Glomerular endothelial cell (primary cell): ENCODE measurements at regions not wholly inside any gene's neighbourhood (a gene's known extent, or its start where the extent isn't known, plus 50 kb on each side); places are given as distances from the start of the nearest gene placed in this dataset.

Experiments used
- DNase-seq: peaks from one replicate; pipeline ENCODE4 v3.0.0-alpha.2; 2011; ENCODE audit warnings: low read depth, low spot score; ENCODE audit errors: extremely low read depth

- DNase-seq, result no peak
These were observed 219.5 kb upstream of the TANK start for GRCh38 chr2:160940699-160941098.

- no peak for DNase-seq
These were observed 218.9 kb upstream of the TANK start for GRCh38 chr2:160941290-160941846.

DNA sequence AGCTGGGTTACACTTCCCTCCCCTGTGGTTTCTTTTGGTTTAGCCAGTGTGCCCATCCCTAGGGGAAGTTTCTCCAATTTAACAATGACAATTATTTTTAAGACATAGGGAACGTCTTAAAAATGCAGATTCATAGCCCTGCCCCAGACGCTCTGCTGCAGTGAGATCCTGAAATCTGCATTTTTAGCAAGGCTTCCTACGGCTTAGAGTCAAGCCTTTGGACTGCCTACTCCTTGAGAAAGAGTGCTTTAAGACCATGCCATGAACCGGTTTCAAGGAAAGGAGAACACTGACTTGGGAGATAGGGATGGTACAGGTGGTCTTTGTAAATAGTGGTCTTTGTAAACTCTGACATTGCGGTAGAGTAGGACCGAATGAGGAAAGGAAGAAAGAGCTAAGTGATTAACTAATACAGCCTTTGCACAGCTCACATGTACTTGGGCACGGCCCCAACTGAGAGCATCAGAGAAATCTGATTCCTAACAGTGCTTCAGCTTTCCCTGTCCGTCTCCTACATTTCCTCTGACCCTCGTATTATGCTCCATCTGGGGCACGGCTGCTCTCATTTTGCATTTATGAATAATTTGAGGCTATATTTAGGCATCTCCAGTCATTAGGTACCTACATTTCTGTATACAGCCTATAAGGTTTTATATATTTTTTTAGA, 217.6 kb upstream of the TANK start:
- no peak for DNase-seq

GRCh38 chr2:160943414-160943813, 216.8 kb upstream of the TANK start:
- no peak for DNase-seq

GRCh38 chr2:160952464-160953254, 207.6 kb upstream of the TANK start:
- DNase-seq, result no peak

GRCh38 chr2:160955578-160955977, 204.7 kb upstream of the TANK start:
- no peak for DNase-seq

DNA sequence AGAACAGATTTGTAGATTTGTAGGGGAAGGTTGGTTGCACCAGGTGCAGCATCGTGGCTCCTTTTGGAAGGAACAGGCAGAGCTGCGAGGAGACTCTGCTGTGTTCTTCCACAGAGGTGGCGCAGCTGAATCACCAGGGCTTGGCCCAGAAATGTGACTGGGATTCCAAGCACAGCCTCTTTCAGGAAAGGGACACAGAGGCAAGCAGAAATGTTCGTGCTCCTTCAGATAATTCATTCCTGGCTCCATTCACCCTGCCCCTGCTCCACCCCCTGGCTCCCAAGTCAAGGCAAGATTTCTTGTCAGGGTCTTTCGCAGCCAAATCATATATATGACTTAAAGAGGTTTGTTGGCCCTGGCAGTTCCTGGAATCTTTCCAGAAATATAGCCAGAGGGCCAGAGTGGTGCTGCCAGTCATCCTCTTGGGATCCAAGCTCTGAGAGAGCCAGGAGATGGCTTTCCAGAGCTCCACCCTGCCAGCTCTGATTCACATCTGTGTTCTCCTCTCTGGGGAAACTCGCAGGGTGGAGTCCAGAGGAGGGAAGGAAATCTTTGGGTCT, 203.9 kb upstream of the TANK start:
- no peak for DNase-seq

DNA sequence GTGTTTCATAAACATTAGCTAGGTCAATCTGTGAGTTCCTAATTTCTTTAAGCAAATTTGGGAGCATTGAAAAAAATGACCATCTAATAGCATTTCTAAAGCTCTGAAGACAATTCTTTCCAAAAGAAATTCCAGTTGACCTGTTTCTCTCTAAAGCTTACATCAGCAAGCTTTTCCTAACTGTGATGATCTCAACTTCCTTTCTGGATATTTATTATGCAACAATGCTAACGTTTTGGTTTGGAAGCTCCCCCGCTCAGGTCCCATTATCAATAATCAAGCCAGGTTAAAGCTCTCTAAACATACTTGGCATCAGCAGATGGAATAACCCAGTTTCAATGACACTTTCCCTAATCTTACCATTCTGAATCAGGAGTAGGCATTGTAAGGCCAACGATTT, 196.3 kb upstream of the TANK start:
- DNase-seq, result no peak

GRCh38 chr2:160967523-160967922, 192.7 kb upstream of the TANK start:
- no peak for DNase-seq

- no peak for DNase-seq
These were observed 192.0 kb upstream of the TANK start for GRCh38 chr2:160968183-160968582.

GRCh38 chr2:160970052-160970965, 189.9 kb upstream of the TANK start:
- peak; percentile 82 for DNase-seq

- DNase-seq, result no peak
These were observed 186.2 kb upstream of the TANK start for GRCh38 chr2:160973991-160974390.

DNA sequence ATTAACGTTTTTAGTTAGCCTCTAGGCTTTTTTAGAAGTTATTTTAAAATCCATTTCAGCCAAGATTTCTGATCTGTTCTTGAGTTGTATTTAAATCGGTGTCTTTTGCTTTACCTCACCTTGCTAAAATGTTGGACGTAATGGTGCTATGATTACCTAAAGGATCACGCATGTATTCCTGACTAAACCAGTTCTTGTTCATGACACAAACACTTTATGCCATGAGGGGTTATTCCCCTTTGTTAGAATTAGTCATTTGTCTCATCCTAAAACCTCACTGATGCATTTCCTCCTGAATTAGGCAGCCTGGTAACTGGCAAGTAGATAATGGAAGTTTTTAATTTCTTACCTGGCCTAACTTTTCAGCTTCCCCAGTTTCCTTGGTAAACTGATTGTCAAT, 185.4 kb upstream of the TANK start:
- no peak for DNase-seq

- no peak for DNase-seq
These were observed 183.4 kb upstream of the TANK start for GRCh38 chr2:160976797-160977196.

DNA sequence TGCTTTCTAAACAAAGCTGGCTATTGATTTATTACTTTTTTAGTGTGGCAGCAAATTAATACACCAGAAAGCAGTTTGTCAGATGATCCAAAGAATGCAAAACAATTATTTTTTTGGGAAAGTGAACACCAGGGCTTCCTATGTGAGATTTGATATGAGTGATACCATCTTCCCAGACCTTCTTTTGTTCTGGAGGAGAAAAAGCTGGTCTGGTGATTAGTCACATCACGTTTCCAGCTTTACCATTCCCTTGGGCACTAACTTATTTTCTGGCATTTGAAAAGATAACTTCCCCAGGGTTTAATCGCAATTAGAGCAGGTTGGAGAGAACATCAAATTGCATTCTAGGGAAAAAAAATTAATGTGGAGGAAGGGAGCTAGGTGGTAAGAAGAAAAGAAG, 182.9 kb upstream of the TANK start:
- DNase-seq, result no peak

DNA sequence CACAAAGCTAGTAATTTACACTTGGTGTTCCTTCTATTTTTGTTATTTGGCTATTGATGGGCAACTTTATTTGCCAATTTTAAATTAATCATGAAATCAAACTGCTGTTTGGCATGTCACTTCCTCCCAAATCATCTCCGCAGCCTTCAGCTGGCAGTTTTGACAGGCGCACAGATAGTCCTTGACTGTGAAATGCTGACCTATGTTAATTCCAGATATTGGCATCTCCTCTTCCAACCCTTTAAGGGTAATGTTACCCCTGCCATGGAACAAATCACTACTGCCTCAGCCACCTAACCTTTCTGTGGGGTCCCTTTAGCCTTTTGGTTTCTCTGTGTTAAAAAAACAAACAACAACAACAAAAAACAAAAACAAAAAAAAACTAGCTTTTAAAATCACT, 182.4 kb upstream of the TANK start:
- DNase-seq, result no peak

GRCh38 chr2:160984426-160985077, 175.7 kb upstream of the TANK start:
- DNase-seq, result no peak

DNA sequence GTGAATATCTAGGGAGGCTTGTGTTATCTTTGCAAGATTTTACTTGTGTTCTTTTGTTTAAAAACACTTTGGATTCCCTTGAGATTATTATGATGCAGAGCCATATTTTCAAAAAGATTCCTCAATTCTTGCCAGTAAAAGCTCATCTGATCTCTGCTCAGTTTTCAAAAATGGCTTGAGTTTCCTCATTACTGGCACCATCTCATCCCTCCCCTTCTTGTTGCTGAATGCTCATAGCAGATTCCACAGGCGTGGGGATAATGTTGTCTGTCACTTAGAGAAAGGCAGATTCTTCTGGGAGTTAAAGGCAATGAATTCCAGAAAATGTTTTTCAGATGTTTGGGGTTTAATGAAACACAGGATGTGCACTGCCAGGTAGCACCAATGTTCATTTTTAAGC, 170.4 kb upstream of the TANK start:
- no peak for DNase-seq

- no peak for DNase-seq
These were observed 166.6 kb upstream of the TANK start for GRCh38 chr2:160993654-160994061.
